AG08396 (cell line): ENCODE measurements at regions not wholly inside any gene's neighbourhood (a gene's known extent, or its start where the extent isn't known, plus 50 kb on each side); places are given as distances from the start of the nearest gene placed in this dataset.

ENCODE experiments used
- DNase-seq: peaks from one replicate; pipeline ENCODE4 v3.0.0; 2012; ENCODE audit warnings: low spot score, mixed read lengths

- DNase-seq: no peak
Observed at GRCh38 chr3:195013411-195014361, 257.3 kb downstream of the XXYLT1 start.

GRCh38 chr3:195015021-195015420 lies 255.9 kb downstream of the XXYLT1 start:
- no peak for DNase-seq

GRCh38 chr3:195017151-195017550 lies 253.8 kb downstream of the XXYLT1 start:
- no peak for DNase-seq
